GM18502 (cell line): ENCODE measurements at regions not wholly inside any gene's neighbourhood (a gene's known extent, or its start where the extent isn't known, plus 50 kb on each side); places are given as distances from the start of the nearest gene placed in this dataset.
"Not testable (repeated sequence)": the region's sequence is repeated elsewhere in the genome, so short reads cannot be mapped to it uniquely, and the experiment has no call there.

Experiments used
- ATAC-seq: cut with Tn5 transposase; IDR thresholded peaks from one replicate; pipeline ENCODE4 v1.9.1; 2021; ENCODE audit warnings: mild to moderate bottlenecking; ENCODE audit not compliant: unreplicated experiment, poor library complexity

GRCh38 chr6:152811785-152812184, 61.2 kb downstream of the VIP start:
- ATAC-seq, result no peak

DNA sequence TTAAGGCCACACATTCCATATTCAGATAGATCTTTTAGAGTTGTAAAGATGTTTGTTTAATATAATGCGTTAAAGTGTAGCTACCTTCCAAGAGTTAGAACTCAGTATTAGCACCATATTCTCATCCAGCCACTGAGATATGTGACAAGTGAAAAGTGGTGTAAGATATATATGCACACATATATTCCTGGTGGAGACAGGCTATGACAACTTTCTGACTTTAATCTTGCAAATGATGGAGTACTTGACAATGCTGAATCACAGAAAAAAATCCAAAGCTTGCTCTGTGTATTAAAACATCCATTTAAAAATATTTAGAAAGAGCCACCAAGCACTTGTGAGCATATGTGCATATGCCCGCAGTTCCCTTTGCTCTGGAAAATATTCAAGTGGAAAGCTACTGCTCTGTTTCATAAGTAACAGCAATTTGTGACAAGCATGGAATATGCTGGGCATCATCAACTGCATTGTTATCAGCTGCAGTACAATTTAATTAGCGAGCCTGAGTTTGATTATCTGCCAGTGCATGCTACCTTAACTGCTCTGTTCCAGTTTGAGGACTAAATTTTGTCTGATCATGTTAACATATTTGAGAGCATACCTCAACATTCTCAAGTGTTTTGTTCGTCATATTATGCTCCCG, 64.8 kb downstream of the VIP start:
- no peak for ATAC-seq

- no peak for ATAC-seq
These were observed 65.5 kb downstream of the VIP start for GRCh38 chr6:152816055-152816454.

DNA sequence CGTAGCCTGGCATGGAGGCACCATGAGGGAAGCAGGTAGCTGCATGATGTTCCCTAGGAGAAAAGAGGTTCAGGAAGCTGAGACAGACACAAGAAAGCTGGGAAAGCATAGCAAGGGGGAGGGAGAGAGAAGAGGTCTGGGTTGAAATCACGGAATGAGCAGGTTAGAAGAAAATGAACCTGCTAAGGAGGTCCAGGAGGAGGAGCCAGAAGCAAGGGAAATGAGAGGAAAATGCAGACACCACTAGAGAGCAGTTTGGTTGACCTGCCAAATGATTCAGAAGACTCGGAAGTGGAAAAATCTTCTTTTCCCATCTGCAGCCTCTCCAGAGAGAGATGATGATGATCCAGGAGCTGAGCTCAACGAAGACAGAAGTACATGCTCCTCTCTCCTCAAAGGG, 70.9 kb downstream of the VIP start:
- no peak for ATAC-seq

DNA sequence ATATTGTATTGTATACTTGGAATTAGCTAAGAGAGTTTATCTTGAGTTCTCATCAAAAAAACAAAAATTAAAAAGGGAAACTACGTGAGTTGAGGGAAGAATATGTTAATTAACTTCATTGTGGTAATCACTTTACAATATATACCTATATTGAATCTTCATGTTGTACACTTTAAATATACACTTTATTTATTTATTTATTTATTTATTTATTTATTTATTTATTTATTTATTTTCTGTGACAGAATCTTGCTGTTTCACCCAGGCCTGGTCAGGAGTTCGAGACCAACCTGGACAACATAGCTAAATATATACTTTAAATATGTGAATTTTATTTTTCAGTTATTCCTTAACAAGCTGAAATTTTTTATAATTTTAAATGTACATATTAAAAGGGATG, 74.1 kb downstream of the VIP start:
- no peak for ATAC-seq

DNA sequence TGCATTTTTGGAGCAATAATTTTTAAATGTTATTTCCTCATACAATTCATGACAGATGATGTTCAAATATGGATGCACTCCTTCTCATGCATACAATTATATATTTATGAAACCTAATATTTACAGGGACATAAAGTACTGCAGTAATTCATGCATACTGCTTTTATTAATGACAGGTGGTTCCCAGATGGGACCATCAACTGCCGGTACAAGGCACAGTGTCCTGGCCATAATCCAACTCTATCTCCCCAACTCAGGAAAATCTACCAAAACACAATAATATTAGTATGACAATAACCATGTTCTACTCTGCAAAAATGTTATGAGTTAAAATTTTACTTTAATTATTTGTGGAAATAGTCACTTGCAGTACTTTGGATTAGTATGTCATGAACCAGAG, 77.8 kb downstream of the VIP start:
- ATAC-seq, result no peak

DNA sequence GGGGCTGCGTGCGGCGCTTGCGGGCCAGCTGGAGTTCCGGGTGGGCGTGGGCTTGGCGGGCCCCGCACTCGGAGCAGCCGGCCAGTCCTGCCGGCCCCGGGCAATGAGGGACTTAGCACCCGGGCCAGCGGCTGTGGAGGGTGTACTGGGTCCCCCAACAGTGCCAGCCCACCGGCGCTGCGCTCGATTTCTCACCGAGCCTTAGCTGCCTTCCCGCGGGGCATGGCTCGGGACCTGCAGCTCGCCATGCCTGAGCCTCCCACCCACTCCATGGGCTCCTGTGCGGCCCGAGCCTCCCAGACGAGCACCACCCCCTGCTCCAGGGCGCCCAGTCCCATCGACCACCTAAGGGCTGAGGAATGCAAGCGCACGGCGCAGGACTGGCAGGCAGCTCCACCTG, 83.8 kb downstream of the VIP start:
- ATAC-seq, result not testable (repeated sequence)

DNA sequence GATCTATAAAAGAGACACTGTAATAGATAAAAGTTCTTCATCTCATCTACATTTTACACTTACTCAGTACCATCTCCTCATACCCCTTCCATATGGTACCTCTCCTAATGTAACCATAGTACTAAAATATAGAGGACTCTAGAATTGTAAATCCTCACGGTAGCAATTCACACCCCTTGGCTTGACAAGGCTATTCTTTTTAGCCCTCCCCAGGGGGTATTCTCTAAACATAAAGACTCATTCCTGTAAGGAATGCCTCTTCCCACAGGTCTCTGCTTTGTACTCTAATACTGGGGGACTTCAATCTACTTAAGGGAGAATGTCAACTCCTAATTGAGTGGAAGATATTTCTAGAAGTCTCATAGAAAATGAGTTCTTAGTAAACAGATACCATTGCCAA, 85.9 kb downstream of the VIP start:
- ATAC-seq, result no peak

GRCh38 chr6:152845421-152845820, 94.8 kb downstream of the VIP start:
- no peak for ATAC-seq

DNA sequence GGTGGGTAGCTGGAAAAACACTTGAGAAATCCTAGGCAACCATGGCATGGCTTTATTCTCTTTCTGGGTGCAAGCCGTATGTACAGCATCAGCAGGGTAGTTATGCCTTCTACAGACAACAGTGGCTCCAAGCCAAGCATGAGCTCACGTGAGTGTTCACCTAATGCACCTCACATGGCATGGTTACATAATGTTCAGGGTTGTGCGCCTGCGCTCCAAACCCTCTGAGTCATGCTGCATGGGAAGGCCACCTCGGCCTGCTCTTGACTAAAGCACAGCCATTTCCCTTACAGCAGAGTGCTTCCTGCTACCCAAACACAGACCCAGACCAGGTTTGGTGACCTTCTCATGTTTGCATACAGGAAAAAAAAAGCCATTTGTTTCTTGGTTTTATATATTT, 96.2 kb downstream of the VIP start:
- ATAC-seq, result no peak

GRCh38 chr6:152848919-152849318, 98.3 kb downstream of the VIP start:
- no peak for ATAC-seq

- no peak for ATAC-seq
These were observed 103.6 kb downstream of the VIP start for GRCh38 chr6:152854086-152854795.

DNA sequence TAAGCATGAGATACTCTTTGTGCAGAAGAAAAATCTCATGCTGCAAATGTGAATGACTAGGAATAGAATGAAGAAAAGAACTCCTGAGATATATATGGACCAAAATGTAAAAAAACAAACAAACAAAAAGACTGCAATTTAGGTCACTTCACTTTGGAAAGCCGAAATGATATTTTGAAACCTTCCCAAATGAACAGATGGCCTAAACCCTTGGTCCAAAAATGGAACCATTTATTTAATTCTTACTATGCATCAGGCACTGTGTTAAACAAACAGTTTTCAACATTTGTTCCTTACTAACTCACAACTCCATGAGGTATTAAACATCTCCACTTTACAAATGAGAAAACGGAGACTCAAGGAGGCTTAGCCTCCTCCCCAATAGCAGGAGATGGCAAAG, 107.5 kb downstream of the VIP start:
- no peak for ATAC-seq

- ATAC-seq, result no peak
These were observed 108.6 kb downstream of the VIP start for GRCh38 chr6:152859225-152859624.

DNA sequence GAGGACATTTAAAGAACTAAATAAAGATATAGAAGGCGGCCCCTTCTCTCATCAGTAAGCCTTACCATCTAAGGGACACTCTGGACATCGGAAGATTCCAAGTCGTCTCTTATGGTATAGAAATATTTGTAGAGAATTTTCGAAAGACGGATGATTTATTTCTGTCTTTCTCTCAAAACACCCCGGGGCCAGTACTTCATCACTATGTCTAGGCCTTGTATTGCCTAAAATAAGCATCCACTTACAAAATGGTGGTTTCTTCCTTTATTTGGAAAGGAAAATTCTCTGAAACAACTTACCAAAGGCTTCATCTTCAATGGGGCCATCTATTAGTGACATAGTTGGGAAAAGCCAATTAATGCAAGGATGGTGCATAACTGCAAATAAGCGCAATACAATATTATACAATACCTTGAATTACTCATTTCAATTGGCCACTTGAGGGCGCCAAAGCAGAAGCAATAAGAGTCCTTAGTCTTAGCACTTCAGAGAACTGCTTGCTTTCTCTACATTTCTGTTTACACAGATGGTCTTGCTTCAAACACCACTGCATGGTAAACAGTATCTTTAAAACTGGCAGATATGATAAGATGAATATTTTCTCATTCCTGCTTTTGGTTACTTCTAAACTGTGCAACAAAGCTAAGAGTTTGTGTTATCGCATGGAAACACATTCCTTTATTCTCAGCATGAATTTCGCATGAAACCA, 113.2 kb downstream of the VIP start:
- ATAC-seq, result peak; percentile 95

DNA sequence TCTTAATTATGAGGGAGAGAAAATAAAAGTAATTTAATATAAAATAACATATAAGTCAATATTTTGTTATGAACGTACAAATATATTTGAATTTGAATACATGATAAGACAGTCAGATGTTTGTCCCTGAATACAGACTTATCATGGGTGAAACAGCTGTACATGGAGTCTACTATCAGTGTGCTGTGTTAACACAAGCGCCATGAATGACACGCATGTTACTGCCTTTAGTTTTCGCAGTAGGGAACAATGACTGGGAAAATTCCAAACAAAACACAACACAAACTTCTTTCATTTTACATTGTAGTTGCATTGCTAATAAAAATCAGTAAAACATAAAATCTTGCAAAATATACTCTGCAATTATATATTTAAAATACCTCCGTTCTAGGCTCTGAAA, 108.6 kb downstream of the FBXO5 start:
- ATAC-seq, result no peak

DNA sequence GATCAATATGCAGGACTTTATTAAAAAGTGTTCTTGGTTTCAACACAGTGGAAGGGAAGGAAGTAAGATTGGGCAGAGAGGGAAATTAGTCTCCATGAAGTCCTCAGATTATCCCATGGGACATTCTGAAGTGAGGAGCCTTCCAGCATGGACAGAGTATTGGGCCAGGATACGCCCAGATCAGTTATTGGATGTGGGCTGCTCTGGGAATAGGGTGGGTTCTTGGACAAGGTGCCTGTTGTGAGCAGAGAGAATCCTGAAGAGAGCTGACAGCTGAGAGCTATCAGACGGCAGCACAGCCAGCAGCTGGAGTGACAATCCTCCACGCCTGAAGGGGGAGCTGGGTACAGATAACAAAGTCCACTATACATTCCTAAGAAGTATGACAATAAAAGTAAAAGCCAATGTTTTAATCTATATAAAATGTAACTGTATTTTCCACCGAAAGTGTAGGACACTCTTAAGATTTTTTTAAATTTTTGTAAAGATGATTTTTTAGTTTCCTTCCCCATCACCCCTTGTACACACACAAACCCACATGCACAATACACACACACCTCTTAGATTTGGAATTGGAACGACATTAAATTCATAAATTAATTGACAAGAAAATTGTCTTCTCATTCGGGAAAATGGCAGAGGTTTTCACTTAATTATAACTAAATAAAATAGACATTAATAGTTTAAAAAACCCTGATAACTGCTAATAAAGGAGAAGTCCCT, 107.8 kb downstream of the FBXO5 start:
- ATAC-seq, result no peak

DNA sequence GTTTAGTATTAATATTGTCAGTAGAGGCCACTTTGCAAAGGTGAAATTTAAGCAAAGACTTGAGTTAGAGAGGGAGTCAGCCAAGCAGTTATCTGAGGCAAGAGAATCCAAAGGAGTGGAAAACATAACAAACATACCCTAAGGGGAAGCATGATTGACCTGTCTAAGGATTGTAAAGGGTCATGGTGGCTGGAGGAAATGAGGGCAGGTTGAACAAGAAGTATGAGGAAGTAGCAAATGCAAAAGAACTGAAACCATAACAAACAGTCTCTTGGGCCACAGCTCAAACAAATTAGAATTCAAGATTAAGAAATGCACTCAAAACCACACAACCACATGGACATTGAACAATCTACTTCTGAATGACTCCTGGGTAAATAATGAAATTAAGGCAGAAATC, 103.2 kb downstream of the FBXO5 start:
- ATAC-seq, result no peak

GRCh38 chr6:152893187-152893586, 89.7 kb downstream of the FBXO5 start:
- ATAC-seq, result no peak

- no peak for ATAC-seq
These were observed 85.9 kb downstream of the FBXO5 start for GRCh38 chr6:152896923-152897322.

- peak; percentile 99 for ATAC-seq
These were observed 84.9 kb downstream of the FBXO5 start for GRCh38 chr6:152897807-152898399.
